MM.1S (cell line): ENCODE measurements at regions not wholly inside any gene's neighbourhood (a gene's known extent, or its start where the extent isn't known, plus 50 kb on each side); places are given as distances from the start of the nearest gene placed in this dataset.

Experiments
- EZH2 ChIP-seq: fragments of 300-600 bp; sonication (generic); optimal IDR thresholded peaks from 2 replicates; pipeline ENCODE3; 2017; ENCODE audit warnings: low read depth, mild to moderate bottlenecking, antibody characterized with exemption, low read length, mixed read lengths
- EZH2phosphoT487 ChIP-seq: fragments of 300-600 bp; sonication (generic); IDR thresholded peaks from 2 replicates; pipeline ENCODE4 v1.6.1; 2018; ENCODE audit warnings: antibody characterized with exemption, low read length
- TF ChIP-seq, protein P1 (sequence below): fragments of 300-600 bp; sonication (generic); IDR thresholded peaks from 2 replicates; pipeline ENCODE4 v1.5.1; 2016; ENCODE audit warnings: antibody characterized with exemption, low read length, mixed read lengths

DNA sequence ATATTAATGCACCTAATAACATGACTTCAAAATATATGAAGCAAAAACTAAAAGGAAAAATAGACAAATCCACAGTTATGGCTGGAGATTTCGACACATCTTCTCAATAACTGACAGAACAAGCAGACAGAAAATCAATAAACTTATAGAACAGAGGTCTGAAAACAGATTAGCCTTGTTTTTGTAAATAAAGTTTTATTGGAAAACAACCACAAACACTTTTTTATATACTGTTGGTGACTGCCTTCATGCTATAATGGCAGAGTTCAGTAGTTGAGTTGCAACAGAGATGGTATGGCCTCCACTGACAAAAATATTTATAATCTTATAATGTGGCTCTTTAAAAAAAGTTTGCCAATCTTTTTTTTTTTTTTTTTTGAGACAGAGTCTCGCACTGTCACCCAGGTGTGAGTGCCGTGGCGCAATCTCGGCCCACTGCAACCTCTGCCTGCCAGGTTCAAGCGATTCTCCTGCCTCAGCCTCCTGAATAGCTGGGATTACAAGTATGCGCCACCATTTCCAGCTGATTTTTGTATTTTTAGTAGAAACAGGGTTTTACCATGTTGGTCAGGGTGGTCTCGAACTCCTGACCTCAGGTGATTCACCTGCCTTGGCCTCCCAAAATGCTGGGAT, 52.2 kb upstream of the GATA2 start:
- TF ChIP-seq, protein P1, sequence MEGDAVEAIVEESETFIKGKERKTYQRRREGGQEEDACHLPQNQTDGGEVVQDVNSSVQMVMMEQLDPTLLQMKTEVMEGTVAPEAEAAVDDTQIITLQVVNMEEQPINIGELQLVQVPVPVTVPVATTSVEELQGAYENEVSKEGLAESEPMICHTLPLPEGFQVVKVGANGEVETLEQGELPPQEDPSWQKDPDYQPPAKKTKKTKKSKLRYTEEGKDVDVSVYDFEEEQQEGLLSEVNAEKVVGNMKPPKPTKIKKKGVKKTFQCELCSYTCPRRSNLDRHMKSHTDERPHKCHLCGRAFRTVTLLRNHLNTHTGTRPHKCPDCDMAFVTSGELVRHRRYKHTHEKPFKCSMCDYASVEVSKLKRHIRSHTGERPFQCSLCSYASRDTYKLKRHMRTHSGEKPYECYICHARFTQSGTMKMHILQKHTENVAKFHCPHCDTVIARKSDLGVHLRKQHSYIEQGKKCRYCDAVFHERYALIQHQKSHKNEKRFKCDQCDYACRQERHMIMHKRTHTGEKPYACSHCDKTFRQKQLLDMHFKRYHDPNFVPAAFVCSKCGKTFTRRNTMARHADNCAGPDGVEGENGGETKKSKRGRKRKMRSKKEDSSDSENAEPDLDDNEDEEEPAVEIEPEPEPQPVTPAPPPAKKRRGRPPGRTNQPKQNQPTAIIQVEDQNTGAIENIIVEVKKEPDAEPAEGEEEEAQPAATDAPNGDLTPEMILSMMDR = no peak
- TF ChIP-seq EZH2phosphoT487 (no peak), EZH2 (no peak)
